WERI-Rb-1 (cell line): ENCODE measurements at regions not wholly inside any gene's neighbourhood (a gene's known extent, or its start where the extent isn't known, plus 50 kb on each side); places are given as distances from the start of the nearest gene placed in this dataset.

Source experiments
- DNase-seq: peaks from one replicate; pipeline ENCODE4 v3.0.0-alpha.2; 2020
- H3K27ac ChIP-seq: fragments of 250-450 bp; sonication (Bioruptor Pico); 2 replicates; pipeline ENCODE4 v1.5.1; 2020; ENCODE audit warnings: mild to moderate bottlenecking, moderate library complexity
- H3K27me3 ChIP-seq: fragments of 250-450 bp; sonication (Bioruptor Pico); 2 replicates; pipeline ENCODE4 v1.5.1; 2021; ENCODE audit warnings: mild to moderate bottlenecking, low read depth, moderate library complexity; ENCODE audit not compliant: insufficient read depth, severe bottlenecking
- H3K36me3 ChIP-seq: fragments of 250-450 bp; sonication (Bioruptor Pico); 2 replicates; pipeline ENCODE4 v1.5.1; 2020; ENCODE audit warnings: mild to moderate bottlenecking, moderate library complexity
- H3K4me3 ChIP-seq: 2 replicates; pipeline ENCODE4 v1.5.1; 2011; ENCODE audit warnings: low read depth, mild to moderate bottlenecking, control low read depth, low read length
- H3K9me3 ChIP-seq: fragments of 250-450 bp; sonication (Bioruptor Pico); 2 replicates; pipeline ENCODE4 v1.5.1; 2021; ENCODE audit warnings: mild to moderate bottlenecking, moderate library complexity; ENCODE audit not compliant: severe bottlenecking
- TF ChIP-seq, protein P1 (sequence below): IDR thresholded peaks from 2 replicates; pipeline ENCODE4 v1.5.1; 2011; ENCODE audit warnings: low read depth, mild to moderate bottlenecking, control low read depth, inconsistent platforms, low read length

DNA sequence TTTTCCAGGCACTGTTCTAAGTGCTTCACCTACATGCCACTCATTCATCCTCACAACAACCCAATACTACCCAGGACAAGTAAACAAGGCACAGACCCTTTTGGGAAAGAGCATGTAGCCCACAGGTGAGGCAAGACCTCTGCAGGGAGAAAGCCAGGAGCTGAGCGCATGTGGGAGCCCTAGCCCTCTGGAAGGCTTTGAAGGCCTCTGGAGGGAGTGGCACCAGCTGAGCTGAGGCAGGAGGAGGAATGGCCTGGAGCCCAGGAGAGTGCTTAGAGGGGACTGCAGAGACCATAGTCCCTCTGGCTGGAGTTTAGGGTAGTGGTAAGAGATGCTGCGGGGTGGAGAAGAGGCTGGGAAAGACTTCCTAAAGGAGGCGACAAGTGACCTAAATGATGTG, 516.5 kb downstream of the FUT8 start:
- H3K36me3 ChIP-seq, result no peaks in the 10 kb centered on the region
- TF ChIP-seq, protein P1, sequence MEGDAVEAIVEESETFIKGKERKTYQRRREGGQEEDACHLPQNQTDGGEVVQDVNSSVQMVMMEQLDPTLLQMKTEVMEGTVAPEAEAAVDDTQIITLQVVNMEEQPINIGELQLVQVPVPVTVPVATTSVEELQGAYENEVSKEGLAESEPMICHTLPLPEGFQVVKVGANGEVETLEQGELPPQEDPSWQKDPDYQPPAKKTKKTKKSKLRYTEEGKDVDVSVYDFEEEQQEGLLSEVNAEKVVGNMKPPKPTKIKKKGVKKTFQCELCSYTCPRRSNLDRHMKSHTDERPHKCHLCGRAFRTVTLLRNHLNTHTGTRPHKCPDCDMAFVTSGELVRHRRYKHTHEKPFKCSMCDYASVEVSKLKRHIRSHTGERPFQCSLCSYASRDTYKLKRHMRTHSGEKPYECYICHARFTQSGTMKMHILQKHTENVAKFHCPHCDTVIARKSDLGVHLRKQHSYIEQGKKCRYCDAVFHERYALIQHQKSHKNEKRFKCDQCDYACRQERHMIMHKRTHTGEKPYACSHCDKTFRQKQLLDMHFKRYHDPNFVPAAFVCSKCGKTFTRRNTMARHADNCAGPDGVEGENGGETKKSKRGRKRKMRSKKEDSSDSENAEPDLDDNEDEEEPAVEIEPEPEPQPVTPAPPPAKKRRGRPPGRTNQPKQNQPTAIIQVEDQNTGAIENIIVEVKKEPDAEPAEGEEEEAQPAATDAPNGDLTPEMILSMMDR, result no peak
- H3K27ac ChIP-seq, result no peak overlapping the region
- H3K9me3 ChIP-seq, result no peaks in the 10 kb centered on the region
- H3K27me3 ChIP-seq, result no peaks in the 10 kb centered on the region
- DNase-seq, result no peak
- no peak overlapping the region for H3K4me3 ChIP-seq

DNA sequence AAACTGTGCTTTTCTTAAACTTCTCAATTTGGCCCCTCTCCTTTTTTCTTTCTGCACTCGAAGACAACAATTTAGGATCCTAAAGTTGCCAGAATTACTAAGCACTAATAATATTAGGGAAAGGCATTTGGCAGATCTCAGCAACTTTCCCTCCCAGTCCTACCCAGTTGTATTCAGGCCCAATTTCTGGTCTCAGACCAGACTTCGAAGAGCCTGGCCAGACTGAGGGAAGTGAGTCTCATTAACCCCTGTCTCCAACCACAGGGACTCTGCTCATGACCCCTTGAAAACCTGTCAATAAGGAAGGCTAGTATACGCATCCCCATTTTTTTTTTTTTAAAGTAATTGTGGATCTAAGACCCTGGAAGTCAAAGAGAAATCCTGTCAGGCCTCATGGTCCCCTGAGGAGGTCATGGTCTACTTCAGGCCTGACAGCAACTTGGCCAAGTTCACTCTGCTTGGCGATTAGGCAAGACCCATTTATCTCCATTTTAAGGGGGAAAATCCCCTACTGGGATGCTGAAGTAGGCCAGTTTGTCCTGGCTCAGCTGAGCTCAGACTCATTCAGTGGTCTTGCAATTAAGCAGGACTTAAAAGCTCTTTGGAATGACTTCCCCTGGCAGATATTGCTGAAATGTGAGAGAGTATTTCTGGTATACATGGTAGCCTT, 521.0 kb downstream of the FUT8 start:
- DNase-seq, result no peak
- no peak overlapping the region for H3K4me3 ChIP-seq
- no peaks in the 10 kb centered on the region for H3K9me3 ChIP-seq
- TF ChIP-seq, protein P1, result no peak
- no peaks in the 10 kb centered on the region for H3K27me3 ChIP-seq
- no peaks in the 10 kb centered on the region for H3K36me3 ChIP-seq
- no peak overlapping the region for H3K27ac ChIP-seq

DNA sequence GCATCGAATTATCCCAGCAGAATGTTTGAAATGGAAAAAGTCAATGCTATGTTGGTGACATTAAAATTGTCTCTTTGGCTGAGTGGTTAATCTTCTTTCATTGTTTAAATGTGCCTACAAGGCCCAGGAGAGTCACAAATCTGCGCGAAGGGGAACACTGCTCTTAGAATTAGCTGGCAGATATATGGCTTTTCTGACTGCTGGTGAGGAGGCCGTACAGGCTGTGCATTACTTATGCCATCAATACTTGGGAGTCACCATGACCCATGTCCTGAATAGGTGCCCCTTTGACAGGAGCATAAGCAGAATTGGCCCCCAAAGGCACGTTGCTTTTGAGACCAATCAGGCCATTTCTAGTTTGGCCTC, 521.5 kb downstream of the FUT8 start:
- H3K4me3 ChIP-seq, result no peak overlapping the region
- no peak for DNase-seq
- H3K27ac ChIP-seq, result no peak overlapping the region
- H3K36me3 ChIP-seq, result no peaks in the 10 kb centered on the region
- H3K9me3 ChIP-seq, result no peaks in the 10 kb centered on the region
- H3K27me3 ChIP-seq, result no peaks in the 10 kb centered on the region
- TF ChIP-seq, protein P1, result no peak

DNA sequence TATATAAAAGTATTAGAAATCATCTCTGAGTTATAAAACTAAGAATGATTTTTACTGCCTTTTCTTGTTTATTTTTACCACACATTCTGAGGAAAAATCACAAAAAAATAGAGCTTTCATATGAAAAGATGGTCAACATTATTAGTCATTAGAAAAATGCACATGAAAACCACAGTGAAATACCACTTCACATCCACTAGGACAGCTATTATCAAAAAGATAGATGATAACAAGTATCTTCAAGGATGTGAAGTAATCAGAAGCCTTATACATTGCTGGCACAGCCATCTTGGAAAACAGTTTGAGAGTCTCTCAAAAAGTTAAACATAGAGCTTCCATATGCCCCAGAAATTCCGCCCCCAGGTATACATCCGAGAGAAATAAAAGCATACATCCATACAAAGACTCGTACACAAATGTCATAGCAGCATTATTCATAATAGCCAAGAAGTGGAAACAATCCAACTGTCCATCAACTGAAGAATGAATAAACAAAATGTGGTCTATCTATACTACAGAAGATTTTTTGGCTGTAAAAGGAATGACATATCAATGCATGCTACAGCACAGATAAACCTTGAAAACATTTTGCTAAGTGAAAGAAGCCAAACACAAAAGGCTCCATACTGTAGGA, 523.9 kb downstream of the FUT8 start:
- no peak overlapping the region for H3K27ac ChIP-seq
- TF ChIP-seq, protein P1, result no peak
- H3K9me3 ChIP-seq, result no peaks in the 10 kb centered on the region
- no peak for DNase-seq
- no peak overlapping the region for H3K4me3 ChIP-seq
- H3K36me3 ChIP-seq, result no peaks in the 10 kb centered on the region
- no peaks in the 10 kb centered on the region for H3K27me3 ChIP-seq

DNA sequence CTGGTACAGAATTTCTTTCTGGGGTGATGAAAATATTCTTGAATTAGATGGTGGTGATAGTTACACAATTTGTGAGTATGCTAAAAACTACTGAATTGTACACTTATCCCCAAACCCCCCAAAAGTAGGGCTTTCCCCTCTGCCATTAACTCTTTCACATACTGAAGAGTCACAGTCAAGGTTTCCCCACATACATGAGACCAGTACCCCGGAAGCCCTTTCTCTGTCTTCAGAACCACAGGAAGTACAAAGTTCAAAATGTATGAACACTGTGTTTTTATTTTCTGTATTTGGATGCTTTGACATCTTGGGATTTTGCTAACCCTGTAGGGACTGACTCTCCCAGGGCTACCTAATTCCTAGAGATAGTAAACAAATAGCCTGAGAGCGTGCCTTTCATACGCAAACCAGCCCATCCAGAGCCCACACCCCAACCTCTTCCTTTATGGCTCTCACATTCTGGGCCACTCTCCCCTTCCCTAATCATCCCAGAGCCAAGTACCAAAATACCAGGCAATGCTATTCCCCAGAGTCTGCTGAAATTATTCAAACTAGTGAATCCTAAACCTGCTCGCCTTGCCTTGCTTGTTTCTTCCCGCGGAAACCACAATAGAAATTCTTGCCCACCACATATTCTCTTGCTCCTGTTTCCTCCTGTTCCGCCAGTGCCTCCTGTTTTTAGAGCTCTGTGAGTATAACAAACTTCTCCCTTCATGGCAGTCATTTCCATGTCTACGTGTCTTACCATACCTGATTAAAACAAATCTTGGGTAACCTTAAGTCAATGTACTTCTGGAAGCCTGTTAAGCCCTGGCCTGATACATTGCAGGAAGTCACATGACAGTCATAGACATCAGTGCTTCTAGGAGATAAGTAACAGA, 524.8 kb downstream of the FUT8 start:
- Histone ChIP-seq H3K36me3 (no peaks in the 10 kb centered on the region), H3K9me3 (no peaks in the 10 kb centered on the region), H3K27me3 (no peaks in the 10 kb centered on the region), H3K27ac (no peak overlapping the region), H3K4me3 (no peak overlapping the region)
- TF ChIP-seq, protein P1, result no peak
- no peak for DNase-seq
